MG63 (cell line): ENCODE measurements at regions not wholly inside any gene's neighbourhood (a gene's known extent, or its start where the extent isn't known, plus 50 kb on each side); places are given as distances from the start of the nearest gene placed in this dataset.

Experiments
- DNase-seq: peaks from one replicate; pipeline ENCODE4 v3.0.0-alpha.2; 2020
- H3K27me3 ChIP-seq: fragments of 250-450 bp; sonication (Bioruptor Pico); 2 replicates; pipeline ENCODE4 v1.5.1; 2020; ENCODE audit warnings: mild to moderate bottlenecking, moderate library complexity
- H3K36me3 ChIP-seq: fragments of 250-450 bp; sonication (Bioruptor Pico); 2 replicates; pipeline ENCODE4 v1.5.1; 2020; ENCODE audit warnings: mild to moderate bottlenecking, moderate library complexity
- H3K4me3 ChIP-seq: fragments of 250-450 bp; sonication (Bioruptor Pico); 2 replicates; pipeline ENCODE4 v1.5.1; 2020; ENCODE audit warnings: mild to moderate bottlenecking, moderate library complexity
- H3K9me3 ChIP-seq: fragments of 250-450 bp; sonication (Bioruptor Pico); 2 replicates; pipeline ENCODE4 v1.5.1; 2020; ENCODE audit warnings: mild to moderate bottlenecking, moderate library complexity

DNA sequence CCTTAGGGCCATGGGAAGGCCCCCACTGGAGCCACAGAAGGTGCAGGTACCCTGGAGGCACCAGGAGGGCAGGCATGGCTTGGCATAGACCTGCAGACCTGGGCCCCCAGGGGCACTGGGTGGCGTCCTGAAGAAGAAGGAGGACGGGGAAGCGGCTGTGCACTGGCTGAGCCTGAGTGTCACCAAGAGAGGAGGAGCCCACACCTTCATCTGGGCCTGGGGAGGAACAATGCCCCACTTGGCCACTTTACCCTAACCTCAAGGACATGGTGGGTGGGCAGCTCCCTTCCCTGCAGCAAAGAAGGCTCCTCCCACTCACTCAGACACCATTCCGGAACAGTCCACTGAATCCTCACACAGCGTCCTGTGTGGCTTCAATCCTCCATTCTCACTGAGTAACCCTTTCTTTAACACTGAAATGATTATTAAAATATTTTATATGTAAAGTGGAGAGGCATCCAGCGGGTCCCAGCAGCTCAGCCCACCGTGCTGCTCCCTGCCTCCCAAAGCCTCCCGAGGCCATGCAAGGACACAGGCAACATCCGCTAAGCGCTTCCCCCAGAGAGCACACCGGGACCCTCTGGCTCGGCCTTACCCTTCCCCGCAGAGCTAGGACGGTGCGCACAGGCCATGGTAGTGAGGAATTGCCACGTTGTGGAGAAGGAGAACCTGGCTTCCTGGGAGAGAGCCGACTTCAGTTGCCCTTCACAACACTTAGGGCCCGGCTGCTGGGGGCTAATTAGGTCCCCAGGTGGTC is 516.7 kb upstream of the MGMT start:
- Histone ChIP-seq H3K36me3 (no peaks in the 10 kb centered on the region), H3K9me3 (no peaks in the 10 kb centered on the region), H3K4me3 (no peak overlapping the region), H3K27me3 (no peaks in the 10 kb centered on the region)
- no peak for DNase-seq

- no peak overlapping the region for H3K4me3 ChIP-seq
- H3K36me3 ChIP-seq: no peaks in the 10 kb centered on the region
- H3K27me3 ChIP-seq: no peaks in the 10 kb centered on the region
- DNase-seq: no peak
- no peaks in the 10 kb centered on the region for H3K9me3 ChIP-seq
These were observed 516.1 kb upstream of the MGMT start for GRCh38 chr10:128950916-128951275.

DNA sequence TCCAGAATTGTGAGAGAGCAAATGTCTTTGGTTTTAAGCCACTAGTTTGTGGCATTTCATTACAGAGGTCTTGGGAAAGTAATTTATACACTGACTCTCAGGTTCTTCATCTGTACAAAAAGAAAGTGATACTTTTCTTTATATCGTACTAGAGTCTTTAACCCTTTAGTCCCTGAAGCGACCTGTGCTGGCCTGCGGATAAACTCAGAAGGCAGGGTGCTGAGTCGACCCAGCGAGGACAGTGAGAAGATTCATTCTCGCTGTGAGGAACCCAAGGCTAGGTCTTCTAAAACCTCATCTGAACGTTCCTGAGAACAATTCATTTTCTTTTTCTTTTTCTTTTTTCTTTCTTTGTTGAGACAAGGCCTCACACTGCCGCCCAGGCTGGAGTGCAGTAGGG is 514.2 kb upstream of the MGMT start:
- Histone ChIP-seq H3K27me3 (no peaks in the 10 kb centered on the region), H3K4me3 (no peak overlapping the region), H3K36me3 (no peaks in the 10 kb centered on the region), H3K9me3 (no peaks in the 10 kb centered on the region)
- no peak for DNase-seq

GRCh38 chr10:128956149-128956548 is 510.9 kb upstream of the MGMT start:
- DNase-seq: no peak
- no peaks in the 10 kb centered on the region for H3K9me3 ChIP-seq
- no peaks in the 10 kb centered on the region for H3K27me3 ChIP-seq
- H3K36me3 ChIP-seq: no peaks in the 10 kb centered on the region
- H3K4me3 ChIP-seq: no peak overlapping the region

- Histone ChIP-seq H3K27me3 (no peaks in the 10 kb centered on the region), H3K9me3 (no peaks in the 10 kb centered on the region), H3K4me3 (no peak overlapping the region), H3K36me3 (no peaks in the 10 kb centered on the region)
- DNase-seq: no peak
These were observed 509.8 kb upstream of the MGMT start for GRCh38 chr10:128957221-128957620.

- H3K36me3 ChIP-seq: no peaks in the 10 kb centered on the region
- no peaks in the 10 kb centered on the region for H3K27me3 ChIP-seq
- H3K9me3 ChIP-seq: no peaks in the 10 kb centered on the region
- DNase-seq: no peak
- H3K4me3 ChIP-seq: no peak overlapping the region
These were observed 508.0 kb upstream of the MGMT start for GRCh38 chr10:128958834-128959690.

- Histone ChIP-seq H3K27me3 (no peaks in the 10 kb centered on the region), H3K9me3 (no peaks in the 10 kb centered on the region), H3K4me3 (no peak overlapping the region), H3K36me3 (no peaks in the 10 kb centered on the region)
- DNase-seq: no peak
These were observed 507.3 kb upstream of the MGMT start for GRCh38 chr10:128959746-128960145.

DNA sequence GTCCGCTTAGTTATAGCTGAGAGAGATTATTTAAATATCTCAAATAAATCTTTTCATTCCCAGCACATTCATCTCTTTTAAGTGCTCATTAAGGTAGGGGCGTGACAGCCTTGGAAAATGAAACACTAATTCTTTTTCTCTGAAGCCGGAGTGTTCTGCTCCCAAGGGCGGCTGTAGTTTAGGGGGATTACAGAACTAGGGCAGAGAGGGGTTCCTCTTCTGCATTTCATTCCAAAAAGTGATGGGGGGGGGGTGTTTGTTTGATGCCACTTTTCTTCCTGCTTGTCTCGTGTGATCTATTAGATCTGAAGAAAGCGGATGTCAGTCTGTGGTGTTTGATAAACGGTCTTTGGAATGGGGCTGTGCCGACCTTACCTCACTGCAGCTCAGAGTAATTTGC is 506.5 kb upstream of the MGMT start:
- Histone ChIP-seq H3K36me3 (no peaks in the 10 kb centered on the region), H3K4me3 (no peak overlapping the region), H3K9me3 (no peaks in the 10 kb centered on the region), H3K27me3 (no peaks in the 10 kb centered on the region)
- DNase-seq: no peak

DNA sequence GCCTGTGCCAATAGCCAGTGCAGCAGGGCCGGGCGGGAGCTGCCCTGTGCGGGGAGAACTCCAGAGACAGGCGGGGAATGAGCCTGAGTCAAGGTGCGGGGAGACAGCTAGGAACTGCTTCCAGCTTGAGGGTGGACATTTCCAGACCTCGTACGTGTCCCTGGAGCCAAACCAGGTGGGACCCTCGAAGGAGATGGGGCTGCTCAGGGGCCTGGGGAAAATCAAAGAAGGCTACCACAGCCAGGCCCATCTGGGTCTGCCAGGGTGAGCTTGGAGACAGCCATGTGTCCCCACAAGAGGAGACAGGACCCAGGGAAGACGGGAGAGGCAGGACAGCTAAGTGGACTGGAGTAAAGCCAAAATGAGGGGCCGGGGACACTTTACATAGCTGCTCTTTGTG is 504.9 kb upstream of the MGMT start:
- DNase-seq: no peak
- Histone ChIP-seq H3K9me3 (no peaks in the 10 kb centered on the region), H3K4me3 (no peak overlapping the region), H3K36me3 (no peaks in the 10 kb centered on the region), H3K27me3 (no peaks in the 10 kb centered on the region)

GRCh38 chr10:128963211-128964099 is 503.6 kb upstream of the MGMT start:
- no peak for DNase-seq
- no peaks in the 10 kb centered on the region for H3K36me3 ChIP-seq
- H3K27me3 ChIP-seq: no peaks in the 10 kb centered on the region
- H3K9me3 ChIP-seq: no peaks in the 10 kb centered on the region
- H3K4me3 ChIP-seq: no peak overlapping the region

GRCh38 chr10:128964100-128964403 is 503.0 kb upstream of the MGMT start:
- Histone ChIP-seq H3K27me3 (no peaks in the 10 kb centered on the region), H3K36me3 (no peaks in the 10 kb centered on the region), H3K9me3 (no peaks in the 10 kb centered on the region), H3K4me3 (no peak overlapping the region)
- no peak for DNase-seq

GRCh38 chr10:128967980-128968756 is 498.9 kb upstream of the MGMT start:
- Histone ChIP-seq H3K4me3 (no peak overlapping the region), H3K9me3 (no peaks in the 10 kb centered on the region), H3K27me3 (no peaks in the 10 kb centered on the region), H3K36me3 (no peaks in the 10 kb centered on the region)
- no peak for DNase-seq

DNA sequence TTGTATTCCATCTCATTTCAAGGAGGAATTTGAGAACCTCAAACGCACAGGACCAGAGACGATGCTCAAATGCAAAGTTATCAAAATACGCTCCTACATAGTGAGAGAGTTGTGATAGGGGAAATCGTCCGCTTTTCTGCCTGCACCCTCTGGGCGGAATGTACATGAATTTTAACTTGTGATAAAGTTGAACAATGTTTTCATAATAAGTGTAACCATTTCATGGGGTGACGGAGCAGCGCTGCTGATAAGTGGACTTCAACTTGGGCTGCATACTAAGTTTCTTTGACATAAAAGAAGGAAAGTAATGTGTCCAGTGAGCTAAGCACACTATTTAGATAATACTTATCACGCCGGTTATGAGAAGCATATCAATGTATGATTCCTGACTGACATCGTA is 497.5 kb upstream of the MGMT start:
- DNase-seq: no peak
- no peaks in the 10 kb centered on the region for H3K27me3 ChIP-seq
- H3K4me3 ChIP-seq: no peak overlapping the region
- H3K36me3 ChIP-seq: no peaks in the 10 kb centered on the region
- no peaks in the 10 kb centered on the region for H3K9me3 ChIP-seq

DNA sequence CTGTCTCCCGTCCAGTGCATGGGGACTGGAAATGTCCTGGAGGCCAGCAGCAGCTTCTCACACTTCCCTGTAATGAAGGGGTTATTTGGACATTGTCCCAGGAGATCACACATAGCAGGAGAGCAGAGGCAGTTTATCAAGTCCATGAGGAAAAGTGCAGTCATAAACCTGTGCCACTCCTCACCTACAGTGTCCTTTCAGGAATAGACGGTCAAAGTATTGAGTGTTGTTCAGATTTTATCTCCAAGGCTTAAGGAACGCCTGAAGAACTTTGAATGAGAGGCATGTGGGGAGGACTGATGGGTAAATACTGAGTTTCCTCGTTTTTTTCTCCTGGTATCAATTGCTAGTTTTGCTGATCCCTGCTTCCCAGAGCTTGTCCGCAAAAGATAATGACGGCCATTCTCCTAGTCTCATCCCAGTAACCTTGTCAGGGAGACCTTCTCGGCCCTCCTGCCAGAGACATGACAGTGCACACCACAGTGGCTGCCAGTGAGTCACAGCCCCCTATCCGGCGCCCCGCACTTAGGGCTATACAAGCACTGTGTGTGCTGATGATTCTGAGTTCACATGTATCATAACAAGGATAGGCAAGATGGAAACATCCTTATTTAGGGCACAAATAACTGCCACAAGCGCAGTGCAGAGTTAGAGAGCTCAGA is 495.5 kb upstream of the MGMT start:
- Histone ChIP-seq H3K4me3 (no peak overlapping the region), H3K9me3 (no peaks in the 10 kb centered on the region), H3K27me3 (no peaks in the 10 kb centered on the region), H3K36me3 (no peaks in the 10 kb centered on the region)
- no peak for DNase-seq

GRCh38 chr10:128972036-128972405 is 495.0 kb upstream of the MGMT start:
- Histone ChIP-seq H3K4me3 (no peak overlapping the region), H3K36me3 (no peaks in the 10 kb centered on the region), H3K27me3 (no peaks in the 10 kb centered on the region), H3K9me3 (no peaks in the 10 kb centered on the region)
- DNase-seq: no peak

GRCh38 chr10:128973221-128973620 is 493.8 kb upstream of the MGMT start:
- Histone ChIP-seq H3K36me3 (no peaks in the 10 kb centered on the region), H3K27me3 (no peaks in the 10 kb centered on the region), H3K4me3 (no peak overlapping the region), H3K9me3 (no peaks in the 10 kb centered on the region)
- DNase-seq: no peak
